MM.1S (cell line): ENCODE measurements at regions not wholly inside any gene's neighbourhood (a gene's known extent, or its start where the extent isn't known, plus 50 kb on each side); places are given as distances from the start of the nearest gene placed in this dataset.

ENCODE experiments used
- EZH2 ChIP-seq: fragments of 300-600 bp; sonication (generic); optimal IDR thresholded peaks from 2 replicates; pipeline ENCODE3; 2017; ENCODE audit warnings: low read depth, mild to moderate bottlenecking, antibody characterized with exemption, low read length, mixed read lengths
- EZH2phosphoT487 ChIP-seq: fragments of 300-600 bp; sonication (generic); IDR thresholded peaks from 2 replicates; pipeline ENCODE4 v1.6.1; 2018; ENCODE audit warnings: antibody characterized with exemption, low read length
- TF ChIP-seq, protein P1 (sequence below): fragments of 300-600 bp; sonication (generic); IDR thresholded peaks from 2 replicates; pipeline ENCODE4 v1.5.1; 2016; ENCODE audit warnings: antibody characterized with exemption, low read length, mixed read lengths

GRCh38 chr1:57839526-57839925, 415.7 kb upstream of the DAB1 start:
- TF ChIP-seq, protein P1, sequence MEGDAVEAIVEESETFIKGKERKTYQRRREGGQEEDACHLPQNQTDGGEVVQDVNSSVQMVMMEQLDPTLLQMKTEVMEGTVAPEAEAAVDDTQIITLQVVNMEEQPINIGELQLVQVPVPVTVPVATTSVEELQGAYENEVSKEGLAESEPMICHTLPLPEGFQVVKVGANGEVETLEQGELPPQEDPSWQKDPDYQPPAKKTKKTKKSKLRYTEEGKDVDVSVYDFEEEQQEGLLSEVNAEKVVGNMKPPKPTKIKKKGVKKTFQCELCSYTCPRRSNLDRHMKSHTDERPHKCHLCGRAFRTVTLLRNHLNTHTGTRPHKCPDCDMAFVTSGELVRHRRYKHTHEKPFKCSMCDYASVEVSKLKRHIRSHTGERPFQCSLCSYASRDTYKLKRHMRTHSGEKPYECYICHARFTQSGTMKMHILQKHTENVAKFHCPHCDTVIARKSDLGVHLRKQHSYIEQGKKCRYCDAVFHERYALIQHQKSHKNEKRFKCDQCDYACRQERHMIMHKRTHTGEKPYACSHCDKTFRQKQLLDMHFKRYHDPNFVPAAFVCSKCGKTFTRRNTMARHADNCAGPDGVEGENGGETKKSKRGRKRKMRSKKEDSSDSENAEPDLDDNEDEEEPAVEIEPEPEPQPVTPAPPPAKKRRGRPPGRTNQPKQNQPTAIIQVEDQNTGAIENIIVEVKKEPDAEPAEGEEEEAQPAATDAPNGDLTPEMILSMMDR, result no peak
- TF ChIP-seq EZH2, result no peak
- no peak for TF ChIP-seq EZH2phosphoT487
